Caco-2 (cell line): ENCODE measurements at regions not wholly inside any gene's neighbourhood (a gene's known extent, or its start where the extent isn't known, plus 50 kb on each side); places are given as distances from the start of the nearest gene placed in this dataset.

Source experiments
- BruUV-seq: library from RNA; stranded (reverse); fragments of 400-500 nt; replicated peaks from 2 replicates; lab custom pipeline; 2021; lab: Mats Ljungman, UMichigan
- CTCF ChIA-PET: fragments of 300-600 bp; sonication (Branson Sonifier 250); formaldehyde crosslinking; loops from one replicate; lab custom pipeline; 2022; ENCODE audit warnings: antibody characterized with exemption; lab: Charles Lee
- POLR2A ChIA-PET: fragments of 300-600 bp; sonication (Branson Sonifier 250); formaldehyde crosslinking; loops from one replicate; lab custom pipeline; 2022; ENCODE audit warnings: antibody characterized with exemption; lab: Charles Lee
- DNase-seq, 2 experiments: peaks; one replicate each; pipeline versions ENCODE4 v3.0.0 to v3.0.0-alpha.2; 2020 to 2022
- H3K27me3 ChIP-seq: replicated peaks from 2 replicates; pipeline ENCODE4 v1.6.0; 2011; ENCODE audit warnings: low read length; ENCODE audit not compliant: control insufficient read depth, insufficient read depth
- H3K36me3 ChIP-seq: 2 replicates; pipeline ENCODE4 v1.5.1; 2011; ENCODE audit warnings: low read length; ENCODE audit not compliant: control insufficient read depth, insufficient read depth
- H3K4me1 ChIP-seq: fragments of 250-450 bp; sonication (Bioruptor Pico); 2 replicates; pipeline ENCODE4 v1.5.1; 2020; ENCODE audit warnings: mild to moderate bottlenecking
- H3K4me3 ChIP-seq: 2 replicates; pipeline ENCODE4 v1.5.1; 2011; ENCODE audit warnings: low read depth, mild to moderate bottlenecking, control low read depth, low read length
- H3K9me3 ChIP-seq: fragments of 250-450 bp; sonication (Bioruptor Pico); 2 replicates; pipeline ENCODE4 v1.5.1; 2020; ENCODE audit warnings: mild to moderate bottlenecking, moderate library complexity
- H3K27ac Mint-ChIP-seq: one replicate; pipeline ENCODE4 v1.8.0; 2022; ENCODE audit warnings: mixed read lengths; ENCODE audit not compliant: unreplicated experiment
- H3K27me3 Mint-ChIP-seq: one replicate; pipeline ENCODE4 v1.8.0; 2022; ENCODE audit warnings: mixed read lengths; ENCODE audit not compliant: insufficient read depth, unreplicated experiment
- H3K36me3 Mint-ChIP-seq: one replicate; pipeline ENCODE4 v1.8.0; 2022; ENCODE audit warnings: mild to moderate bottlenecking, mixed read lengths; ENCODE audit not compliant: insufficient read depth, unreplicated experiment
- H3K4me1 Mint-ChIP-seq: one replicate; pipeline ENCODE4 v1.8.0; 2022; ENCODE audit warnings: low read depth, mixed read lengths; ENCODE audit not compliant: unreplicated experiment
- H3K4me3 Mint-ChIP-seq: one replicate; pipeline ENCODE4 v1.8.0; 2022; ENCODE audit warnings: mild to moderate bottlenecking, moderate library complexity, mixed read lengths; ENCODE audit not compliant: unreplicated experiment
- H3K9me3 Mint-ChIP-seq: one replicate; pipeline ENCODE4 v1.8.0; 2022; ENCODE audit warnings: mixed read lengths; ENCODE audit not compliant: unreplicated experiment
- CTCF ChIP-seq, 2 experiments: fragments of 200-600 bp in 1 of 2; IDR thresholded peaks; 1 replicate in 1 of 2; 2 replicates in 1 of 2; pipeline versions ENCODE4 v1.5.1 to v1.8.0; 2011 to 2022; ENCODE audit warnings: antibody characterized with exemption in 1 of 2, control low read depth in 1 of 2, inconsistent platforms in 1 of 2, low read depth in 1 of 2, low read length in 1 of 2, mild to moderate bottlenecking in 1 of 2, moderate library complexity in 1 of 2; ENCODE audit not compliant: insufficient read depth in 1 of 2, severe bottlenecking in 1 of 2, unreplicated experiment in 1 of 2
- intact Hi-C: fragments of 100-400 bp; cut with micrococcal nuclease; formaldehyde crosslinking; loops from one replicate; pipeline ENCODE4 v1.10.0; 2022; ENCODE audit not compliant: unreplicated experiment

DNA sequence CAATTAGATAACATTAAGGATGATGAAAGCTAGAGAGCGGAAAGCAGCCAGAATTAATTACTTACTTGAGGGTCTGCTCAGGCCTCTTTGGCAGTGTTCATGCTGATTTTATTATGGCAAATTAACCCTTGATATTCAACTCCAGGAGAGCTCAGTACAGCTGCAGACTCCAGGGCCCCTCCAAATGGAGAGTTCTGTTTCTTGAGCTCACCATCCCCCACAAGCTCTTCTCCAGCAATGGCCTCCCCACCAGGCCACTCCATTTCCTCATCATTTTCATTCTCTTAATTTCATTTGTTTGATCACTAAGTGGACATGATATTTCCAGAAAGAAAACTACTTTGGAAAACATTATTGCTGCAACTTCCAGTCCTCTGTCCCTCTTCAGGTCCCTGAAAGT lies 513.3 kb upstream of the NOX3 start:
- Mint-ChIP-seq H3K4me1 (peaks cover 8% of the 10 kb centered on the region), H3K4me3 (no peak overlapping the region), H3K27me3 (peaks cover 4% of the 10 kb centered on the region), H3K27ac (no peak overlapping the region), H3K36me3 (no peaks in the 10 kb centered on the region), H3K9me3 (no peaks in the 10 kb centered on the region)
- Histone ChIP-seq H3K9me3 (no peaks in the 10 kb centered on the region), H3K27me3 (no peaks in the 10 kb centered on the region), H3K36me3 (no peaks in the 10 kb centered on the region), H3K4me1 (no peaks in the 10 kb centered on the region), H3K4me3 (no peak overlapping the region)
- no peak for DNase-seq
- no peak for TF ChIP-seq CTCF (IDR thresholded peaks at IDR 0.05; ENCODE audit: insufficient read depth in 1 of 2, low read depth in 1 of 2, low read length in 1 of 2, severe bottlenecking in 1 of 2, unreplicated experiment in 1 of 2)
- intact Hi-C loops: no loop called here
- CTCF ChIA-PET: no interaction called here
- POLR2A ChIA-PET: no interaction called here
- no TSS peak for BruUV-seq

DNA sequence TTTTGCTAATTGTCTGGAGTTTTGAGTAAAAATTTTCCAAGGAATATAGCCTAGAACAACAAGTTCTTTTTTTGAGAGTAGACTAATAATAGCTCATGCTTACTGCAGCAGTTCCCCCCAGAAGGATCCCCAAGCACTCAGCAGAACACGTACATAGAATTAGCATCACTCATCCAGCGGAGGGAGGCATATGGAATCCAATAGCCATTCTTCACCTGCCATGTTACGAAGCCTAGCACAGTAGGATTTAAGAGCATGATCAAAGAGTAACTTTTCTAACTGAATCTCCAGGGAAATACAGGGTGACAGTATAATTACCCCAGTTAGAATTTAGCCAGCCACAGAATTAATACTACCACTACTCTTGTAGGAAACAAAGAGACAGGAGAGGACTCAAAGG lies 511.7 kb upstream of the NOX3 start:
- no peaks in the 10 kb centered on the region for H3K27me3 ChIP-seq
- intact Hi-C loops: no loop called here
- Mint-ChIP-seq H3K4me1 (peaks cover 8% of the 10 kb centered on the region), H3K4me3 (no peak overlapping the region), H3K27ac (no peak overlapping the region), H3K36me3 (no peaks in the 10 kb centered on the region), H3K27me3 (no peaks in the 10 kb centered on the region), H3K9me3 (no peaks in the 10 kb centered on the region)
- BruUV-seq: no TSS peak
- H3K36me3 ChIP-seq: no peaks in the 10 kb centered on the region
- H3K4me1 ChIP-seq: no peaks in the 10 kb centered on the region
- H3K9me3 ChIP-seq: no peaks in the 10 kb centered on the region
- POLR2A ChIA-PET: no interaction called here
- CTCF ChIA-PET: no interaction called here
- no peak overlapping the region for H3K4me3 ChIP-seq
- TF ChIP-seq CTCF (IDR thresholded peaks at IDR 0.05; ENCODE audit: insufficient read depth in 1 of 2, low read depth in 1 of 2, low read length in 1 of 2, severe bottlenecking in 1 of 2, unreplicated experiment in 1 of 2): no peak
- no peak for DNase-seq

- no peaks in the 10 kb centered on the region for H3K27me3 Mint-ChIP-seq
- no peaks in the 10 kb centered on the region for H3K4me1 ChIP-seq
- no peak overlapping the region for H3K4me3 Mint-ChIP-seq
- H3K27me3 ChIP-seq: no peaks in the 10 kb centered on the region
- ChIA-PET POLR2A (no interaction called here), CTCF (no interaction called here)
- TF ChIP-seq CTCF (IDR thresholded peaks at IDR 0.05; ENCODE audit: insufficient read depth in 1 of 2, low read depth in 1 of 2, low read length in 1 of 2, severe bottlenecking in 1 of 2, unreplicated experiment in 1 of 2): no peak
- H3K36me3 Mint-ChIP-seq: no peaks in the 10 kb centered on the region
- H3K4me1 Mint-ChIP-seq: peaks cover 6% of the 10 kb centered on the region
- no peak overlapping the region for H3K27ac Mint-ChIP-seq
- H3K36me3 ChIP-seq: no peaks in the 10 kb centered on the region
- intact Hi-C loops: no loop called here
- DNase-seq: no peak
- H3K9me3 Mint-ChIP-seq: no peaks in the 10 kb centered on the region
- BruUV-seq: no TSS peak
- no peaks in the 10 kb centered on the region for H3K9me3 ChIP-seq
- H3K4me3 ChIP-seq: no peak overlapping the region
Observed at GRCh38 chr6:155964544-155964943, 508.9 kb upstream of the NOX3 start.
